Vagina (tissue), 2 donors: ENCODE measurements at regions not wholly inside any gene's neighbourhood (a gene's known extent, or its start where the extent isn't known, plus 50 kb on each side); places are given as distances from the start of the nearest gene placed in this dataset.

ENCODE experiments used
- POLR2A ChIP-seq, 2 donors: fragments of 450-650 bp; IDR thresholded peaks; one replicate each; pipeline ENCODE4 v1.6.1; 2017; ENCODE audit warnings: antibody characterized with exemption in 2 of 2, mild to moderate bottlenecking in 2 of 2, moderate library complexity in 2 of 2
- TF ChIP-seq, protein P1 (sequence below), 3 experiments: fragments of 450-650 bp in 2 of 3; fragments of 200-600 bp in 1 of 3; sonication (generic) in 1 of 3; IDR thresholded peaks; one replicate each; pipeline ENCODE4 v1.5.1; 2017 to 2019; ENCODE audit warnings: antibody characterized with exemption in 3 of 3, mild to moderate bottlenecking in 2 of 3, moderate library complexity in 2 of 3

GRCh38 chr4:100022792-100023222 is 72.7 kb upstream of the H2AZ1 start:
- no peak for TF ChIP-seq POLR2A (IDR thresholded peaks at IDR 0.05)
- TF ChIP-seq, protein P1, sequence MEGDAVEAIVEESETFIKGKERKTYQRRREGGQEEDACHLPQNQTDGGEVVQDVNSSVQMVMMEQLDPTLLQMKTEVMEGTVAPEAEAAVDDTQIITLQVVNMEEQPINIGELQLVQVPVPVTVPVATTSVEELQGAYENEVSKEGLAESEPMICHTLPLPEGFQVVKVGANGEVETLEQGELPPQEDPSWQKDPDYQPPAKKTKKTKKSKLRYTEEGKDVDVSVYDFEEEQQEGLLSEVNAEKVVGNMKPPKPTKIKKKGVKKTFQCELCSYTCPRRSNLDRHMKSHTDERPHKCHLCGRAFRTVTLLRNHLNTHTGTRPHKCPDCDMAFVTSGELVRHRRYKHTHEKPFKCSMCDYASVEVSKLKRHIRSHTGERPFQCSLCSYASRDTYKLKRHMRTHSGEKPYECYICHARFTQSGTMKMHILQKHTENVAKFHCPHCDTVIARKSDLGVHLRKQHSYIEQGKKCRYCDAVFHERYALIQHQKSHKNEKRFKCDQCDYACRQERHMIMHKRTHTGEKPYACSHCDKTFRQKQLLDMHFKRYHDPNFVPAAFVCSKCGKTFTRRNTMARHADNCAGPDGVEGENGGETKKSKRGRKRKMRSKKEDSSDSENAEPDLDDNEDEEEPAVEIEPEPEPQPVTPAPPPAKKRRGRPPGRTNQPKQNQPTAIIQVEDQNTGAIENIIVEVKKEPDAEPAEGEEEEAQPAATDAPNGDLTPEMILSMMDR (IDR thresholded peaks at IDR 0.05): no peak
